ENCODE measurements at regions not wholly inside any gene's neighbourhood (a gene's known extent, or its start where the extent isn't known, plus 50 kb on each side); places are given as distances from the start of the nearest gene placed in this dataset.

DNA sequence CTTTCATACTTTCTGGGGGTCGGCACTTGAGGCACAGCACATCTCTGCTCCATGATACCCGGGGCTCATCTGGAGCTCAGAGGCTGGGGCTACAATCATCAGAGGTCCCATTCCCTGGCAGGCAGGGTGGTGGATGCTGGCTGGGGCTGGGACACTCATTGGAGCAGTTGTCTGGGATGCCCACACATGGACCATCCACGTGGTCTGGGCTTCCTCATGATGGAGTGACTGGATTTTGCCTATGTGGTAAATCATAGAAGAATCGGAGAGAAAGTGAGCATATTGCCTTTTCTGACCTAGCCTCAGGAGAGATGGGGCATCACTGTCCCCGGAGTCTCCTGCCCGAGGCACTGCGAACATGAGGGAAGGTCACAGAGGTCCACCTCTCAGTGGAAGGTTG lies 91.4 kb upstream of the IRS2 start:
- 95% methylated on average over 7 of the region's 7 CpGs; no CpG with 5 or more reads in 1 of the 2 experiments for WGBS, 2 experiments (ENCODE audit: extremely low coverage in 1 of 2, insufficient coverage in 1 of 2, insufficient read length in 1 of 2, insufficient replicate concordance in 2 of 2, low coverage in 1 of 2, low lambda C conversion rate in 2 of 2, missing lambda C conversion rate in 1 of 2)
- H3K27ac ChIP-seq (ENCODE audit: low read depth, low read length): no peak overlapping the region
- no peak overlapping the region for H2AK5ac ChIP-seq (ENCODE audit: low read depth, low read length)
- H2BK120ac ChIP-seq (replicated peaks; ENCODE audit: low read depth, low read length): no peak overlapping the region
- H2BK20ac ChIP-seq (ENCODE audit: low read length): no peak overlapping the region
- H2AFZ ChIP-seq (ENCODE audit: low read length): no peak overlapping the region
- no peak overlapping the region for H2BK12ac ChIP-seq (ENCODE audit: low read depth, low read length)
- no peak overlapping the region for H3K56ac ChIP-seq (replicated peaks; ENCODE audit: insufficient read length, low read depth, low read length)
- no peak overlapping the region for H4K91ac ChIP-seq (replicated peaks; ENCODE audit: insufficient read length, low read length)
- no peak overlapping the region for H3K14ac ChIP-seq (ENCODE audit: insufficient read length)
- no peaks in the 10 kb centered on the region for H3K27me3 ChIP-seq (replicated peaks in 1 of 4; ENCODE audit: control insufficient read depth in 3 of 4, extremely low read depth in 1 of 4, insufficient read depth in 3 of 4, low read length in 3 of 4)
- H3K18ac ChIP-seq (ENCODE audit: extremely low read depth, low read length): no peak overlapping the region
- no peaks in the 10 kb centered on the region for H4K20me1 ChIP-seq (replicated peaks in 1 of 2; ENCODE audit: control insufficient read depth in 1 of 2, insufficient read depth in 2 of 2, low read length in 2 of 2)
- ChIA-PET CTCF (ENCODE audit: partially characterized antibody) (interaction anchor here (0.6 kb wide), 1 partner anchor 71 kb away, joined by 3 read pairs; no protein-coding TSS in a partner anchor), POLR2A (ENCODE audit: partially characterized antibody) (no interaction called here)
- no peak overlapping the region for H2BK15ac ChIP-seq (ENCODE audit: low read length)
- FAIRE-seq: no peak
- no peak overlapping the region for H3K4me3 ChIP-seq (ENCODE audit: extremely low read depth in 1 of 4, insufficient read depth in 2 of 4, low read depth in 3 of 4, low read length in 4 of 4)
- H4K8ac ChIP-seq (ENCODE audit: extremely low read depth, insufficient read depth, low read length): no peak overlapping the region; the same call in 1 of the 2 replicates
- no peak overlapping the region for H4K5ac ChIP-seq (ENCODE audit: insufficient read length, low read depth, low read length)
- no peaks in the 10 kb centered on the region for H3K79me1 ChIP-seq (ENCODE audit: low read depth, low read length)
- H3K23me2 ChIP-seq (ENCODE audit: low read depth, low read length): no peaks in the 10 kb centered on the region
- H3K4me1 ChIP-seq (replicated peaks in 1 of 4; ENCODE audit: control insufficient read depth in 3 of 4, insufficient read depth in 4 of 4, low read length in 3 of 4): peaks cover 0 to 2% (median under 1%) of the 10 kb centered on the region in 4 experiments; a peak in 1 of 7 replicates
- H3K23ac ChIP-seq (ENCODE audit: insufficient read length): no peak overlapping the region
- no peak overlapping the region for H3K4ac ChIP-seq (replicated peaks; ENCODE audit: insufficient read length, low read depth, low read length)
- no peak overlapping the region for H3K4me2 ChIP-seq (ENCODE audit: insufficient read depth in 1 of 2, low read depth in 2 of 2, low read length in 2 of 2)
- no peak overlapping the region for H3K9ac ChIP-seq (replicated peaks in 1 of 4; ENCODE audit: extremely low read depth in 1 of 4, low read depth in 3 of 4, low read length in 3 of 4)
- no peak for DNase-seq (ENCODE audit: low read depth in 1 of 2, low spot score in 2 of 2)
- no peaks in the 10 kb centered on the region for H3K9me3 ChIP-seq (ENCODE audit: insufficient read depth in 2 of 2, low read depth in 1 of 2, low read length in 1 of 2)
- no peaks in the 10 kb centered on the region for H3K36me3 ChIP-seq (ENCODE audit: control insufficient read depth in 2 of 4, insufficient read depth in 4 of 4, low read length in 3 of 4)
- H2BK5ac ChIP-seq (ENCODE audit: low read depth, low read length): no peak overlapping the region
- H3K79me2 ChIP-seq (ENCODE audit: control insufficient read depth in 1 of 2, insufficient read depth in 2 of 2, low read length in 2 of 2): no peaks in the 10 kb centered on the region
- TF ChIP-seq CBX8 (IDR thresholded peaks at IDR 0.05; ENCODE audit: borderline replicate concordance, low read depth, low read length): no peak
- TF ChIP-seq FOSL1 (IDR thresholded peaks at IDR 0.05; ENCODE audit: insufficient read depth, low read depth, low read length): no peak
- TF ChIP-seq, protein P1, sequence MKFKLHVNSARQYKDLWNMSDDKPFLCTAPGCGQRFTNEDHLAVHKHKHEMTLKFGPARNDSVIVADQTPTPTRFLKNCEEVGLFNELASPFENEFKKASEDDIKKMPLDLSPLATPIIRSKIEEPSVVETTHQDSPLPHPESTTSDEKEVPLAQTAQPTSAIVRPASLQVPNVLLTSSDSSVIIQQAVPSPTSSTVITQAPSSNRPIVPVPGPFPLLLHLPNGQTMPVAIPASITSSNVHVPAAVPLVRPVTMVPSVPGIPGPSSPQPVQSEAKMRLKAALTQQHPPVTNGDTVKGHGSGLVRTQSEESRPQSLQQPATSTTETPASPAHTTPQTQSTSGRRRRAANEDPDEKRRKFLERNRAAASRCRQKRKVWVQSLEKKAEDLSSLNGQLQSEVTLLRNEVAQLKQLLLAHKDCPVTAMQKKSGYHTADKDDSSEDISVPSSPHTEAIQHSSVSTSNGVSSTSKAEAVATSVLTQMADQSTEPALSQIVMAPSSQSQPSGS (IDR thresholded peaks at IDR 0.05; ENCODE audit: low read length): no peak
- TF ChIP-seq, protein P2, sequence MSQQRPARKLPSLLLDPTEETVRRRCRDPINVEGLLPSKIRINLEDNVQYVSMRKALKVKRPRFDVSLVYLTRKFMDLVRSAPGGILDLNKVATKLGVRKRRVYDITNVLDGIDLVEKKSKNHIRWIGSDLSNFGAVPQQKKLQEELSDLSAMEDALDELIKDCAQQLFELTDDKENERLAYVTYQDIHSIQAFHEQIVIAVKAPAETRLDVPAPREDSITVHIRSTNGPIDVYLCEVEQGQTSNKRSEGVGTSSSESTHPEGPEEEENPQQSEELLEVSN (IDR thresholded peaks at IDR 0.05): no peak
- no peak for TF ChIP-seq GTF2F1 (IDR thresholded peaks at IDR 0.05; ENCODE audit: borderline replicate concordance, low read depth, low read length)
- no peak for TF ChIP-seq POU5F1 (IDR thresholded peaks at IDR 0.05; ENCODE audit: low read depth, low read length)

All from H1 (cell line).